ENCODE measurements at regions not wholly inside any gene's neighbourhood (a gene's known extent, or its start where the extent isn't known, plus 50 kb on each side); places are given as distances from the start of the nearest gene placed in this dataset.
"Not testable (repeated sequence)": the region's sequence is repeated elsewhere in the genome, so short reads cannot be mapped to it uniquely, and the experiment has no call there.

DNA sequence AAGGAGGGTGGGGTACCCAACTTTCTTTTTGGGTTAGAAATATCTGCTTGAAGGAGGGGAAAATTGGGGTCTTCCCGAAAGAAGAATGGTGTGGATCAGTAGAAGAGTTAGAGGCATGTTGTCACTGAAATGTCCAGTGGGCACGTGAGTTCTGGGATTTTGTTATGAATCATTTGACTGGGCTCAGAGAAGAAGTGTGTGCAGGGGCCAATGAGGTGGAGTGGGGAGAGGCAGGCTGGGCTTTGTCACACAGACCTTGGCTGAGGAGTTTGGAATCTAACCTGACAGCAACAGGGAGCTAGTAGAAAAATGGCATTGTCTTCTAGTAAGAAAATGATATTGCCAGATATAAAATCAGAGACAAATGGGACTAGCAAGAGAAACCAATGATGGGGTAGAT, 436.8 kb downstream of the MFSD1 start:
- DNase-seq, result peak in 1 of 2 experiments; percentile 55

DNA sequence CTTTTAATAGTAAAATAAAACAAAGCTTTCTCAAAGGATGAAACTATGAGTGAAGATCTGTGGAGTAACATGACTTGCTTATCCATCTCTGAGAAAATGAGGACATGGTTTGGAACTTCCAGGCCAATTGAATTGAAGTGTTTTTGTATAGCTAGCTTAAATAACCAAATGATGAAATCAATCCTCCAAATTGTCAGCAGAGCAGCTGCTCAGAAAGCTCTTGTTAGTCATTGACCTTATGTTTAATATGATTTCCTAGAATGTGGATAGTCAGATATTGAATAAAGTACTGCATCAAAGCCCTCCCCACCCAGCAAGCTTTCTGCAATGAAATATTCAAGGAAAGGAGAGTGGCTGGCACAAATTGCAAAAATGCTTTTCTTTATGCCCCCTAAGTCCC, 437.2 kb downstream of the MFSD1 start:
- DNase-seq, result peak; percentile 64 to 93

DNA sequence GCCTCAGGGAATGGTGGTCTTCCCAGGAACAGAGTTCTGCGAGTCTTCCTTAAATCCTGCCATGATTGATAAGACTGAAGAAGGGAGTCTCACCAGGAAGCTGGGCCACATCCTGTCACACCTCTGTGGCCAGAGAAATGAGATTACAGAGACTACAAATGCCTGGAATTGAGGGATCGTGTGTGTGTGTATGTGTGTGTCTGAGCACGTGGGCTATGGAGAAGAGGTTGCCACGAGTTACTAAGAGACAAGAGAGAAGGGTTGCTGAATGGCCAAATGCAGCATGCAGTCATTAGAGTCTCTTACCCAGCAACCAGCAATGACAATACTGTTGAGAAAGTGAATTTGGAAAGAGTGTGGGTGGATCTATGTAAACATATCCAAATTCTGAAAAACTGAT, 443.1 kb downstream of the MFSD1 start:
- DNase-seq, result no peak

DNA sequence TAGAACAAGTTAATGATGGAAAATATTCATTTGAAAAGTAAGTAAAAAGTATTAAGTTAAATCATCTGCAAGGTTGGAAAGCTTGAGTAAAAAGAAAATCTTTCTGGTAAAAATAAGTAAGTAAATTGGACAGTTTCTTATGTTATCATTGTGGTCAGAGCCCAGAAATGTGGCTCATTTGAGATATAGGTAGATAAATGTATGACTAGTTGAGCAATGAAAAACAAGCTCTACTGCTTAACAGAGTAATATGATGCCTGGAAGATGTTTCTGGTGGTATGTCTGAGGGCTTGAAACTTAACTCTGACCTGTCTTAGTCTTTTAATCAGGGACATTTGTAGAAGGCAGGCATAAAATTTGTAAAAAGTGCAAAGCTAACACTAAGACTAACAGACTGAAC, 444.0 kb downstream of the MFSD1 start:
- no peak for DNase-seq

DNA sequence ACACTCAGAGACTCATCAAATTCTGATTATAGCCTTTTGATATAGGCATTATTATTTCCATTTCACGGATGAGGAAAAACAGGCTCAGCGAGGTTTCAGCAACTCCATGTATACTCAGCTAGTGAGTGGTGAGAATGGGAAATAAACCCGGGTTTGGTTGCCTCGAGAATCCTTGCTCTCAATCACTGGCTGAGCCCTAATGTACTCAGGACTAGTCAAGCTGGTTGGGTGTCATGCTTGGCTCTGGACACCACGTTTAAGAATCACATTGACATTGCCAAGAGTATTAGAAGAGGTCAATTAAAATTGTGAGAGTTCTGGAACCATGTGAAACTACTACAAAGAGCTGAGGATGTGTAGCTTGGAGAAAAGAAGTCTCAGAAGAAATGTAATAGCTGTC, 444.5 kb downstream of the MFSD1 start:
- DNase-seq, result no peak

DNA sequence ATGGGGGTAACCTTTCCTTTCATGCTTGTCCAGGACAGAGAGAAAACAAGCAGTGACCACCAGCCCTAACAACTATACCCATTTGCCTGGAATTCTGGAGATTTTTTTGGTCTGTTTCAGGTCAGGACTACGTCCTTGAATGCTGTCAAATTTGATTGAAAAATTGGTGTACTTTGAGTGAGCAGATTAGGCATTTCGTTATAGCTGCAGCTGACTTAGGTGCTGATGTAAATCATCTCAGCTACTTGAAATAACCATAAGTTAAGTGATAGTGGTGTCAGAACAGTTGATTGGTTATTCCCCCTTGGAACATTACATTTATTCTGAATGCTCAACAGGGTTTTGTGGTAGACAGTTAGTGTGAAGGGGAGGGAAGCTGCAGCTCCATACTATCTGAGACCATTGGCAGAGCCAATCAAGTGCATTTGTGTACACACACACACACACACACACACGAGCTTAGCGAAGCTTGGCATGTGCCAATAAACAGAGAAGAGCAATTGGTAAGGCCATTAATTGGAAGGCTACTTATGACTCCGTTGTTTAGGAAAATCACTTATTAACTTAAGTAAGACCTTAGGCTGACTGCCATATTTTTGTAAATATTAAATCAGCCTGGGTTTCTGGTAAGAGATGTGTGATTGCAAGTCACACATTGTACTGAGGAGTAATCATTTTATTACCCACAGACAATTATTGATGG, 447.8 kb downstream of the MFSD1 start:
- DNase-seq, result no peak

DNA sequence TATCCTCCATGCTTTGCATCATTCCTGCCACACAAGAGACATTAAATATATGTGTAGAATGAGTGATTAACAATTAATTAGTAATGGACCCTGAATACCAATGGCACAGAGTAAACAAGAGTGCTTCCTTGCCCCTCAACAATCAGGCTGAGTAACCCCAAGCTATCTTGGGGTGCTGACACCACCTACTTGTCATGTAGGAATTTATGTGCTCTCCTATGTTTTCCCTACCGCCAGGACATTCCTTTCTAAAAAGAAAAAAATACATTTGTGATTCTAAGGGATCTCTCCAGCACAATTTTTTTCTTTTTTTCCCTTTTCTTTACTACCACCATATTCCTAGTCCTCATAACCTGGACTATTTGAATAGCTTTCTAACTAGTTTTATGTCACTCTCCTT, 449.1 kb downstream of the MFSD1 start:
- no peak for DNase-seq

DNA sequence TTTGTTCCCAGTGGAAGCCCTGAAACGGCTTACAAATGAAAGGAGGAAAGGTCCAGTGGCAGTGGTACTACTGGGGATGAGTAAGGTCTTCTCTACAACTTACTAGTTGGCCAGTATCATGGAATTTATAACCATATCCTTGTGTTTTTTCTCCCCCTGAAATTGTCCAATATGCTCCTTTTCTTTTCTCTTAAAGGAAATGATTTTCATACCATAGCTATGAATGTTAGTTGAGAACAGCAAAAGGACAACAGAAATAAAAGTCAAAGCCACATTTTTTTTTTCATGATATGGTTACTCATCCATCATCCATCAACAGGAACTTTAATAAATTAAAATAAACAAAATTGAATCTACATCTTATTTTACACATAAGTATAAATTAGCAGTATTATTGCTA, 450.4 kb downstream of the MFSD1 start:
- DNase-seq, result no peak

DNA sequence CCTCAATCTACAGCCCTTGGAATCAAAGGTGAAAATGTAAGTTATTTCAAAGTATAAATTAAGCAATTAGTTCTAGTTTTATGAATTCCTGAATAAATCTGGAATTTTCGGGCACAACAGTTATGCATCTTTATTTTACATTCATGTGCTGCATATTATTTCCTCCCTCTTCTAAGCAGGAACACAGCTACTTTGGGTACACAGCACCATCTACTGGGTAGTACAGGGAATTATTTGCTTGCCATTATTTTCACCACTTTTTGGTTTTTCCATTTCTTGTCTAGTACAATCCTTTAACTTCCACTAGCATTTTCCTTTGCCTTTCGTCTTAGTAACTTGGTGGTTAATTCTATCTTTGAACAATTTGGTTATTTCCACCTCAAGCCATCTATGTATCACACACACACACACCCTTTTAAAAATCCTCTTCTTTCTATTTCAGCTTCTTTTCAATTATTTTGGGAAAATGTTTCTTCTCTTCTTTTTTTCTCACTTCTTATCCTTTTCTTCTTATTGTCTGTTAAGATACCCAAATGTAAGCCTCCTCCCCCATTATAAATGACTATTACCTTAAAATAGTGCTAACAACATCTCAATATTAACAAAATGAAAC, 451.0 kb downstream of the MFSD1 start:
- DNase-seq, result peak; percentile 48 to 70

DNA sequence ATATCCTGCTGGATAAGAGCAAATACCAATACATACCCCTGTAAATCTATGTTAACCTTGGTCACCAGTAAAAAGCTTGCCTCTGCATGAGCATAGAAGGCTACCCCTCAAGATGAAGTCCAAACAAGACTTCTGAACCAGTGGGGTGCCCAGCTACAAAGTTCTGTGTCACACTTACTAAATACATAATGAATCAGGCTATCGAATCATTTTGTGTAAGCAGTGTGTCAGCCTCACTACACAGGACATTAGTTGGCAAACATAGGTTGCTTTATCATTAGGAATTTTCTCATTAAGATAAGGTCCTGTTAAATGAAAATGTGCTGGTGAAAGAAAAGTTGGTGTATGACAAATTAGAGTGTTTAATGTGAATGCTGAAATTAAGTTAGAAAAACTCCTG, 452.0 kb downstream of the MFSD1 start:
- no peak for DNase-seq

DNA sequence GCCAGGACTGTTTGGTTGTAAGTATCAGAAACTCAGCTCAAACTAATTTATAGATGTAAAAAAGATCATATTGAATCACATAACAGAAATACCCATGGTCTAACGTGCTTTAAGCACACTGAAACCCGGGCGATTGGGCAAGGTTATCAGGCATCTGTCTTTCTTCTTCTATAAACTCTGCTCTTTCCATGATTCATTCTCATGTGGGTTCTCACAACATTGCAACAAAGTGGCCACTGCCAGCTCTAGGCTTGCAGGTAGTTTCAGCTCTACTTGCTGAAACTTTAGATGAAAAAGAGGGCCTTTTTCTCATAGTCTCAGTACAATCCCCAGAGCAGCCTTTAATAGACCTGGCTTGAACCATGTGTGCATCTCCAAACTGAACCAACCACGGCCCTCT, 456.1 kb downstream of the MFSD1 start:
- no peak for DNase-seq

DNA sequence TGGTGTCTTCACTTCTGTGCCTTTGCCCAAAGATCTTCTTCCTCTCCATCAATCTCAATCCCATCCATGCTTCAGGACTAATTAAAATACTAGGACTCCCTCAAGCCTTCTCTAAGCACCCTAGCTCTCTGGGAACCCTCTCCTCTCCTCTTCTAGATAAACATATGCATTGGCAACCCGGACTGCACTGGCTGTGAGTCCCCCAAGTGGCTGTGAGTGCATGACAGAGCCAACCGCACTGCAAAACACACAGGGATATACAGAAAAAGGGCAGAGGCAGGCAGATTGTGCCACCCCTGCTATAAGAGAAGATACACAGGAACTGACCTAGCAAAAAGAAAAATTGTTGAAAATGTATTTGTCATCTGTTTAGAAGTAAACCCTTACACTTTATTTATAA, 457.1 kb downstream of the MFSD1 start:
- DNase-seq, result peak in 1 of 2 experiments; percentile 8

DNA sequence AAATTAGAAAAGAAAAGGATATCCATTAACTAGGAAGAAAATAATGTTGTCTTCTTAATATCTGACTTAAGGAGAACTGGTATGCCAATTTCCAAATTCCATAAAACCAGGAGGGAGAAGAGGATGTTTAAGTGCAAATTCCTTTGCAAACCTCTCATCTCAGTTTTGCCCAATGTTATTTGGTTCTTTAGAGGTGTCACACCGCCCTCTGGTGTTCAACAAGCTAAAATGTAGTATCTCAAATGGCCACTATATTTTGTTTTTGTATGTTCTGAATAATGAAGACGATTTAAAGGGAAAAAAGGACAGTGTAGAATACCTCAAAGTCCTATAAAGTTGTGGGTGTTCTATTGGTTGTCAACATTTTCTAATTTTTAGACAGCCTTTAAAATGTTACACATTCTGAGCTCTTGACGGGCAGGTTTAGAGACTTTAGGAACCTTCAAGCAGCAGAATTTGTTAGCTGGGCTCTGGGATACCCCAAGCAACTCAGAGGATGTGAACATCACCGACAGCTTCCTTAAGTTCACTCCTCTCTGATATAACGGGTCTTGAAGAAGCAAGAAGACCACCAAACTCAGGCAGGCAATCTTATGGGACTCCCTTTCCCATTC, 458.3 kb downstream of the MFSD1 start:
- DNase-seq, result peak; percentile 59 to 72

DNA sequence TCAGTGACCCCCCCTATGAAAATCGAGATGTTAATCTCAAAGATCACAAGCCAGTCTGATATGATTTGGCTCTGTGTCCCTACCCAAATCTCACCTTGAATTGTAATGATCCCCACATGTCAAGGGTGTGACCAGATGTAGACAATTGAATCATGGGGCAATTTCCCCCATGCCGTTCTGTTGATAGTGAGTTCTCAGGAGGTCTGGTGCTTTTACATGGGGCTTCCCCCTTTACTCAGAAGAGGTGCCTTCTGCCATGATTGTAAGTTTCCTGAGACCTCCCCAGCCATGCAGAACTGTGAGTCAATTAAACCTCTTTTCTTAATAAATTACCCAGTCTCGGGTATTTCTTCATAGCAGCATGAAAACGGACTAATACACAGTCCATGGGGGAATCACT, 459.5 kb downstream of the MFSD1 start:
- not testable (repeated sequence) for DNase-seq

DNA sequence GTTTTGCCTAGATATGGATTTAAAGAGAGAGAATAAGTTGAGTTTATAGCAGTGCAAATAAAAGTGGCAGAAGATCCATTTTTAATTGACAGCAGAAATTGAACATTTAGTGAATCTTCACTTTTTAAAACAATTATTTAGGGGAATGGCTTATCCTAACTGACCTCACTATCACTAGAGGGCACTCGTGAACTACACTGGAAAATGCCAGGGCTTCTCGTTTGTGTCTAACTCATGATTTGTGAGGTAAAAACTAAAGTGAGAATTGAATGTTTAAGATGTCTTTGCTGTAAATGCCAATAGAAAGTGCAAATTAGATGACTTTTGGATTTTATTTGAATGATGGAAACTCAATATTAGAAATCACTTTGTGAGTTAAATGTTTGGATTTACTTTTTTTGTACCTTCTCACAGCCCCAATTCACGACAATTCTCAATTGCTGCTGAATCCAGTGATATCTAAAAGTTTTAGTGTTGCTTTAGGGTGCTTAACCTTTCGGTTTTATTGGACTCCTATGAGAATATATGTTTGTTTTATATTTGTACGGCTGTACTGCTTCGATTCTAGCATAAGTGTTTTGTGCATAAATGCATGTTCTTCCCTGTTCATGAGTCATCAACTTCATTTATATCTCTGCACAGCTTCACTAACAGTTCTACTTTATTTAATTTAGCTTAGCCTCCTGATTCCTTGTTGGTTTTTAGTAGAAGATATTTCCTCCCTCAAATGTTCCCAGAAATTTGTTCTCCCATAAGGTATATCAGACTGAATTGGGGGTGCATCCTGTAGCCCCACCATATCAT, 462.1 kb downstream of the MFSD1 start:
- peak; percentile 33 to 57 for DNase-seq

DNA sequence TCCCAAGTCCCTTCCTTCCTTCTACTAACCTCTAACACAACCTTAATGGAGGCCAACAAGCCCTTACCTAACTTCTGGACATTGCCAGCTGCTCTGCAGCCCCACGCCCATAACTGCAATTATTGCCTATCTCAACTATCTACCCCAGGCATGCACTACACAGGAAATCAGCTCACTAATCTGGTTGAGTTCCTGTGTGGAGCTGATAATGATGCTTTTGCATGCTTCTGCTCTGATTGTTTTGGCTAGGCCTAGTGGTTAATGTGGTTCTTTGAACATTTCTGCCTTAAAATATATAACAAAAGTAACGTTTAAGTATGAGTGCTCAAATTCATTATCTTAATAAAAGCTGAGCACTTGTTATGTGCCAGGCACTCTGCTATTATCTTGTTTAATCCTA, 463.9 kb downstream of the MFSD1 start:
- no peak for DNase-seq

DNA sequence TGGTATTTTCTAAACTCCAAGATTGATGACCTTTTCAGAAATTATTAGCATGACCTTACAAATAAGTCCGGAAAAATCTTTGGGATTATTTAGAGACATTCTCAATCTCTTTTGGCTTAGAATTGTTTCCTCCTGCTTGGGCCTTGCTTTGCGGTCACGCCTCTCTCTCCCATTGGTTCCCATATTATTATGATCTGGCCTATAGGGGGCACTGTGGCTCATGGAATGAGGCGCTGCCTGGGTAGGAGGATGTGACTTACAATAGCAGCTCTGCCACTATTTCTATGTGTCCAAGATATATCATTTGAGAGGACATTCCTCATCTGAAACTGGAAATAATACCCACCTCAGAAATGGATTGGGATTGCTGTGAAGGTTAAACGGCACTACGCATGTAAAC, 464.9 kb downstream of the MFSD1 start:
- peak; percentile 40 to 81 for DNase-seq

DNA sequence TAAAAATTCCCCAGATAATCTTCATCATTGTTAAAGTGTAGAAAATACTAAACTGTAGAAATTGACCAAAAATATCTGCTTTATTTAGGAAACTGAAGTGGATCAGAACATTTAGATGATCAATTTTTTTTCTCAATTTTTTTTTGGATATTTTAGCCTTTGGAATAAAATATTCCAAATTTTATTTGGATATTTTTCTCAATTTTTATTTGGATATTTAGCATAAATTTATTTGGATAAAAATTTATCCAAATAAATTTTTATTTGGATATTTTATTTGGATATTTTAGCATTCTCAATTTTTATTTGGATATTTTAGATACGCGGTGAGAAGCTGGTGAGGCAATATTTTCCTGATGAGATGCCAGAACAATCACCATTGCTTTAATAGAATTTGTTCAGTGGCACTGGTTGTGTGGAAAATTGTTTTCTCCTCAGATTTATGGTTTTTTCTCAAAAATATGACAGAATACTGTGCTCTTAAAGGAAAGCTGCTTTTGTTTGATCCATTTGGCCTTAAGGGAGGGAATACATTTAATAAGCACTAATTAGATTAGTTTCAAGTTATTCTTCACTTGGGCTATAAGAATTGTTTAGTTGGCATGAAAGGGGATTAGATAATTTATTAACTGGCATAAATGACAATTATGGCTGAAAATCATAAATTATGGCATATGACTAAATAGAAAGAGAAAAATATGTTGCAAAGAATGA, 470.1 kb downstream of the MFSD1 start:
- no peak for DNase-seq

DNA sequence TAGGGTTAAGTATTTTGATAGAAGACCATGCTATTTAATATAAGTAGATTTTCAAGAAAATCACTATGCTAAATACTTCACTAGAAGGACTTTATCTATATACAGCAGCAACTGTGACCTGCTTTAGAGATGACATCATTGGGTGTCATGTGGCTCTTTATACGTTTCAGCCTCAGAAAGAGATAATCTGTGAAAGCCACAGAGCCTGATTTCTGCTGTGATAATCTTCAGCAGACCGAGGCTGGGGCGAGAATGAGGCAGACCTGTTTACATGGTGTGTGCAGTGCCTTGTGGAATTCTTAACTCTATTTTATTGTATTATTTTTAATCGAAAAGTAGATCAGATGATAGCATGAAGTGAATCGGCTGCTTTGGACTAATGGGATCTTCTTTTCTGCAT, 471.2 kb downstream of the MFSD1 start:
- peak in 1 of 2 experiments; percentile 29 for DNase-seq

DNA sequence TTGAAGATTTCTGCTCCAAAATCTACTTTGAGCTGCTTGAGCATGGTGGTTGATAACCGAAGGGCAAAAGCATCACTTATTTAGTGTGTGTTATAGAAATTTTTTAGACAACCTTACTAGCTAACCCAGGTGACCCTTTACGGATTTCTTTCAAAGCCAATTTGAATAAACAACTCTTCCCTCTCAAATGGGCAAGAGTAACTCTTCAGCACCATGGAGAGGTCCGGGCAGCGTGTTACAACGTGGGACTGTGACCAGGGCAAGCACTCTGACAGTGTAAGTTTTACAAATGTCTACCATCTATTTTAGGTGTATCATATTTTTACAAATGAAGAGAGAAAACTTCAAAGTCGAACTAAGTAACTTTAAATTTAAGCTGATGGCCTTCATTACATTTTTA, 471.8 kb downstream of the MFSD1 start:
- no peak for DNase-seq

DNA sequence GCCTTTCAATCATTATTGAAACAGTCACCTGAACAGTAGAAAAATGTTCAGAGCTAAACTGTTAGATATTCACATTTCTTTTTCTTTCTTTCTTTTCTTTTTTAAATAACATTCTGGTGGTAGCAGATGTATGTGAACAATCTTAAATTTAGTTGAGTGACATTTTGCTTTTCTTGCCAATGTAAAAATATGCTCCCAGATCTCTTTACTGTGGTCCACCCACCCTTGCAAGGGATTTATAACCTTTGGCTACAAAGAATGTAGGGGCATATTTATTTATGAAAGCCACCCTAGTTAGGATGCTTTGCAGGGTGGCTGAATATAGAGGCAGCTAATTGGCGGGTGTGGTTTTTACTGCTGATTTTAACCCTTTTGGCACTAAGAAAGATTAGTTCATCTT, 473.9 kb downstream of the MFSD1 start:
- DNase-seq, result no peak

DNA sequence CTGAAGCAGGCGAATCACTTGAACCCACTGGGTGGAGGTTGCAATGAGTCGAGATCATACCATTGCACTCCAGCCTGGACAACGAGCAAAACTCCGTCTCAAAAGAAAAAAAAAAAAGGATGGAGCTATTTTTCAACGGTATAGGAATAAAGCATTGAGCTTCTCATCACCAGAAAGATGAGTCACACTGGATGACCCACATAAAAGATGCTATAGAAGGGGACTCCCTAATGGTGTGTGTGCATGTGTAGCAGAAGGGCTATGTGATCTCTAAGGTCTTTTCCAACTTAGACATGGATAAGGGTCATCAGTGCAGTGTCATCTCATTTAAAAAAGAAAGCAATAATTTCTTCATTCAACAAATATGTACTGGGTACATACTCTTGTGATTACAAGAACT, 476.0 kb downstream of the MFSD1 start:
- DNase-seq, result peak in 1 of 2 experiments; percentile 7
